ENCODE measurements at regions not wholly inside any gene's neighbourhood (a gene's known extent, or its start where the extent isn't known, plus 50 kb on each side); places are given as distances from the start of the nearest gene placed in this dataset.

GRCh38 chr2:216583147-216583546 is 50.1 kb upstream of the IGFBP2 start:
- TF ChIP-seq JUN (IDR thresholded peaks at IDR 0.05; ENCODE audit: low read depth, low read length), result no peak
- TF ChIP-seq SP1 (IDR thresholded peaks at IDR 0.05; ENCODE audit: low read depth, low read length), result no peak
- no peak for TF ChIP-seq EZH2 (IDR thresholded peaks at IDR 0.05; ENCODE audit: low read depth, low read length, severe bottlenecking)
- no peak for TF ChIP-seq JUND (IDR thresholded peaks at IDR 0.05; ENCODE audit: low read length)
- TF ChIP-seq SP4 (IDR thresholded peaks at IDR 0.05; ENCODE audit: low read length), result no peak
- TF ChIP-seq CTCF (IDR thresholded peaks at IDR 0.05; ENCODE audit: control extremely low read depth in 1 of 3, insufficient read depth in 1 of 3, low read depth in 1 of 3, low read length in 3 of 3), result no peak
- no peak for TF ChIP-seq ATF3 (IDR thresholded peaks at IDR 0.05; ENCODE audit: insufficient read depth, low read depth, low read length)
- TF ChIP-seq POLR2A (IDR thresholded peaks at IDR 0.05; ENCODE audit: control extremely low read depth in 1 of 2, low read depth in 2 of 2, low read length in 2 of 2), result no peak
